ENCODE measurements at regions not wholly inside any gene's neighbourhood (a gene's known extent, or its start where the extent isn't known, plus 50 kb on each side); places are given as distances from the start of the nearest gene placed in this dataset.

GRCh38 chr15:31831596-31831995, 198.7 kb upstream of the CHRNA7 start:
- no peaks in the 10 kb centered on the region for H3K9me3 ChIP-seq (ENCODE audit: control insufficient read depth in 2 of 2, insufficient read depth in 1 of 2, low read depth in 1 of 2, low read length in 1 of 2)
- 78 to 81% (median 81%) methylated on average over 10 of the region's 10 CpGs for WGBS, 3 donors

GRCh38 chr15:31834654-31835053, 195.7 kb upstream of the CHRNA7 start:
- no peaks in the 10 kb centered on the region for H3K4me1 ChIP-seq (ENCODE audit: control insufficient read depth in 3 of 3, insufficient read depth in 2 of 3, low read depth in 1 of 3, low read length in 2 of 3)
- H3K4me3 ChIP-seq (ENCODE audit: low read depth in 1 of 3, low read length in 3 of 3): no peak overlapping the region
- H3K36me3 ChIP-seq (ENCODE audit: control insufficient read depth in 3 of 3, insufficient read depth in 2 of 3, low read depth in 1 of 3, low read length in 3 of 3): no peaks in the 10 kb centered on the region
- H3K9me3 ChIP-seq (ENCODE audit: control insufficient read depth in 2 of 2, insufficient read depth in 1 of 2, low read depth in 1 of 2, low read length in 1 of 2): no peaks in the 10 kb centered on the region
- WGBS, 3 donors: 65 to 70% (median 66%) methylated on average over 3 of the region's 3 CpGs
- no peak for FAIRE-seq
- H3K27me3 ChIP-seq (ENCODE audit: control insufficient read depth in 3 of 3, insufficient read depth in 3 of 3, low read length in 3 of 3): no peaks in the 10 kb centered on the region
- no peak overlapping the region for H3K27ac ChIP-seq (ENCODE audit: low read depth in 1 of 3, low read length in 2 of 3)
- DNase-seq: no peak

More at GRCh38 chr15:31831596-31831995, 198.7 kb upstream of the CHRNA7 start:
- H3K27me3 ChIP-seq (ENCODE audit: control insufficient read depth in 3 of 3, insufficient read depth in 3 of 3, low read length in 3 of 3): no peaks in the 10 kb centered on the region
- H3K36me3 ChIP-seq (ENCODE audit: control insufficient read depth in 3 of 3, insufficient read depth in 2 of 3, low read depth in 1 of 3, low read length in 3 of 3): no peaks in the 10 kb centered on the region
- no peak overlapping the region for H3K27ac ChIP-seq (ENCODE audit: low read depth in 1 of 3, low read length in 2 of 3)
- DNase-seq (no peak), FAIRE-seq (no peak)
- H3K4me3 ChIP-seq (ENCODE audit: low read depth in 1 of 3, low read length in 3 of 3): no peak overlapping the region
- no peaks in the 10 kb centered on the region for H3K4me1 ChIP-seq (ENCODE audit: control insufficient read depth in 3 of 3, insufficient read depth in 2 of 3, low read depth in 1 of 3, low read length in 2 of 3)

GRCh38 chr15:31839388-31839787, 190.9 kb upstream of the CHRNA7 start:
- H3K36me3 ChIP-seq (ENCODE audit: control insufficient read depth in 3 of 3, insufficient read depth in 2 of 3, low read depth in 1 of 3, low read length in 3 of 3): no peaks in the 10 kb centered on the region
- DNase-seq: no peak
- no peaks in the 10 kb centered on the region for H3K27me3 ChIP-seq (ENCODE audit: control insufficient read depth in 3 of 3, insufficient read depth in 3 of 3, low read length in 3 of 3)
- no peak for FAIRE-seq
- WGBS, 3 donors: 53 to 72% (median 65%) methylated on average over 3 of the region's 3 CpGs
- H3K27ac ChIP-seq (ENCODE audit: low read depth in 1 of 3, low read length in 2 of 3): no peak overlapping the region
- no peak overlapping the region for H3K4me3 ChIP-seq (ENCODE audit: low read depth in 1 of 3, low read length in 3 of 3)
- H3K9me3 ChIP-seq (ENCODE audit: control insufficient read depth in 2 of 2, insufficient read depth in 1 of 2, low read depth in 1 of 2, low read length in 1 of 2): no peaks in the 10 kb centered on the region
- no peaks in the 10 kb centered on the region for H3K4me1 ChIP-seq (ENCODE audit: control insufficient read depth in 3 of 3, insufficient read depth in 2 of 3, low read depth in 1 of 3, low read length in 2 of 3)

GRCh38 chr15:31840849-31841476, 189.4 kb upstream of the CHRNA7 start:
- H3K4me1 ChIP-seq (ENCODE audit: control insufficient read depth in 3 of 3, insufficient read depth in 2 of 3, low read depth in 1 of 3, low read length in 2 of 3): no peaks in the 10 kb centered on the region
- no peak overlapping the region for H3K27ac ChIP-seq (ENCODE audit: low read depth in 1 of 3, low read length in 2 of 3)
- WGBS, 3 donors: 70 to 78% (median 72%) methylated on average over 9 of the region's 9 CpGs
- H3K27me3 ChIP-seq (ENCODE audit: control insufficient read depth in 3 of 3, insufficient read depth in 3 of 3, low read length in 3 of 3): no peaks in the 10 kb centered on the region
- no peak overlapping the region for H3K4me3 ChIP-seq (ENCODE audit: low read depth in 1 of 3, low read length in 3 of 3)
- no peaks in the 10 kb centered on the region for H3K9me3 ChIP-seq (ENCODE audit: control insufficient read depth in 2 of 2, insufficient read depth in 1 of 2, low read depth in 1 of 2, low read length in 1 of 2)
- DNase-seq: no peak
- no peaks in the 10 kb centered on the region for H3K36me3 ChIP-seq (ENCODE audit: control insufficient read depth in 3 of 3, insufficient read depth in 2 of 3, low read depth in 1 of 3, low read length in 3 of 3)
- no peak for FAIRE-seq

GRCh38 chr15:31842532-31843195, 187.7 kb upstream of the CHRNA7 start:
- H3K27ac ChIP-seq (ENCODE audit: low read depth in 1 of 3, low read length in 2 of 3): no peak overlapping the region
- H3K4me3 ChIP-seq (ENCODE audit: low read depth in 1 of 3, low read length in 3 of 3): no peak overlapping the region
- H3K27me3 ChIP-seq (ENCODE audit: control insufficient read depth in 3 of 3, insufficient read depth in 3 of 3, low read length in 3 of 3): no peaks in the 10 kb centered on the region
- DNase-seq (no peak), FAIRE-seq (no peak)
- no peaks in the 10 kb centered on the region for H3K36me3 ChIP-seq (ENCODE audit: control insufficient read depth in 3 of 3, insufficient read depth in 2 of 3, low read depth in 1 of 3, low read length in 3 of 3)
- H3K4me1 ChIP-seq (ENCODE audit: control insufficient read depth in 3 of 3, insufficient read depth in 2 of 3, low read depth in 1 of 3, low read length in 2 of 3): no peaks in the 10 kb centered on the region
- no peaks in the 10 kb centered on the region for H3K9me3 ChIP-seq (ENCODE audit: control insufficient read depth in 2 of 2, insufficient read depth in 1 of 2, low read depth in 1 of 2, low read length in 1 of 2)
- WGBS, 3 donors: 63 to 77% (median 63%) methylated on average over 6 of the region's 6 CpGs

GRCh38 chr15:31843426-31844055, 186.8 kb upstream of the CHRNA7 start:
- H3K4me1 ChIP-seq (ENCODE audit: control insufficient read depth in 3 of 3, insufficient read depth in 2 of 3, low read depth in 1 of 3, low read length in 2 of 3): no peaks in the 10 kb centered on the region
- no peak overlapping the region for H3K4me3 ChIP-seq (ENCODE audit: low read depth in 1 of 3, low read length in 3 of 3)
- no peaks in the 10 kb centered on the region for H3K36me3 ChIP-seq (ENCODE audit: control insufficient read depth in 3 of 3, insufficient read depth in 2 of 3, low read depth in 1 of 3, low read length in 3 of 3)
- H3K27ac ChIP-seq (ENCODE audit: low read depth in 1 of 3, low read length in 2 of 3): no peak overlapping the region
- no peaks in the 10 kb centered on the region for H3K9me3 ChIP-seq (ENCODE audit: control insufficient read depth in 2 of 2, insufficient read depth in 1 of 2, low read depth in 1 of 2, low read length in 1 of 2)
- 47 to 60% (median 58%) methylated on average over 5 of the region's 5 CpGs for WGBS, 3 donors
- no peak for DNase-seq
- no peak for FAIRE-seq
- no peaks in the 10 kb centered on the region for H3K27me3 ChIP-seq (ENCODE audit: control insufficient read depth in 3 of 3, insufficient read depth in 3 of 3, low read length in 3 of 3)

- Histone ChIP-seq H3K36me3 (ENCODE audit: control insufficient read depth in 3 of 3, insufficient read depth in 2 of 3, low read depth in 1 of 3, low read length in 3 of 3) (no peaks in the 10 kb centered on the region), H3K27ac (ENCODE audit: low read depth in 1 of 3, low read length in 2 of 3) (no peak overlapping the region), H3K4me3 (ENCODE audit: low read depth in 1 of 3, low read length in 3 of 3) (no peak overlapping the region), H3K9me3 (ENCODE audit: control insufficient read depth in 2 of 2, insufficient read depth in 1 of 2, low read depth in 1 of 2, low read length in 1 of 2) (peaks cover 0 to 4% of the 10 kb centered on the region in 2 donors), H3K27me3 (ENCODE audit: control insufficient read depth in 3 of 3, insufficient read depth in 3 of 3, low read length in 3 of 3) (no peaks in the 10 kb centered on the region), H3K4me1 (ENCODE audit: control insufficient read depth in 3 of 3, insufficient read depth in 2 of 3, low read depth in 1 of 3, low read length in 2 of 3) (no peaks in the 10 kb centered on the region)
- no peak for FAIRE-seq
- 80 to 87% (median 82%) methylated on average over 5 of the region's 5 CpGs for WGBS, 3 donors
- no peak for DNase-seq
These were observed 184.5 kb upstream of the CHRNA7 start for GRCh38 chr15:31845791-31846190.

- DNase-seq: no peak
- Histone ChIP-seq H3K4me3 (ENCODE audit: low read depth in 1 of 3, low read length in 3 of 3) (no peak overlapping the region), H3K36me3 (ENCODE audit: control insufficient read depth in 3 of 3, insufficient read depth in 2 of 3, low read depth in 1 of 3, low read length in 3 of 3) (no peaks in the 10 kb centered on the region), H3K27me3 (ENCODE audit: control insufficient read depth in 3 of 3, insufficient read depth in 3 of 3, low read length in 3 of 3) (no peaks in the 10 kb centered on the region), H3K27ac (ENCODE audit: low read depth in 1 of 3, low read length in 2 of 3) (no peak overlapping the region), H3K4me1 (ENCODE audit: control insufficient read depth in 3 of 3, insufficient read depth in 2 of 3, low read depth in 1 of 3, low read length in 2 of 3) (no peaks in the 10 kb centered on the region), H3K9me3 (ENCODE audit: control insufficient read depth in 2 of 2, insufficient read depth in 1 of 2, low read depth in 1 of 2, low read length in 1 of 2) (peaks cover 0 to 4% of the 10 kb centered on the region in 2 donors)
- 68 to 76% (median 73%) methylated on average over 5 of the region's 5 CpGs for WGBS, 3 donors
- no peak for FAIRE-seq
These were observed 182.4 kb upstream of the CHRNA7 start for GRCh38 chr15:31847961-31848360.

Measured in small intestine (tissue), 7 donors.